ENCODE measurements at regions not wholly inside any gene's neighbourhood (a gene's known extent, or its start where the extent isn't known, plus 50 kb on each side); places are given as distances from the start of the nearest gene placed in this dataset.

DNA sequence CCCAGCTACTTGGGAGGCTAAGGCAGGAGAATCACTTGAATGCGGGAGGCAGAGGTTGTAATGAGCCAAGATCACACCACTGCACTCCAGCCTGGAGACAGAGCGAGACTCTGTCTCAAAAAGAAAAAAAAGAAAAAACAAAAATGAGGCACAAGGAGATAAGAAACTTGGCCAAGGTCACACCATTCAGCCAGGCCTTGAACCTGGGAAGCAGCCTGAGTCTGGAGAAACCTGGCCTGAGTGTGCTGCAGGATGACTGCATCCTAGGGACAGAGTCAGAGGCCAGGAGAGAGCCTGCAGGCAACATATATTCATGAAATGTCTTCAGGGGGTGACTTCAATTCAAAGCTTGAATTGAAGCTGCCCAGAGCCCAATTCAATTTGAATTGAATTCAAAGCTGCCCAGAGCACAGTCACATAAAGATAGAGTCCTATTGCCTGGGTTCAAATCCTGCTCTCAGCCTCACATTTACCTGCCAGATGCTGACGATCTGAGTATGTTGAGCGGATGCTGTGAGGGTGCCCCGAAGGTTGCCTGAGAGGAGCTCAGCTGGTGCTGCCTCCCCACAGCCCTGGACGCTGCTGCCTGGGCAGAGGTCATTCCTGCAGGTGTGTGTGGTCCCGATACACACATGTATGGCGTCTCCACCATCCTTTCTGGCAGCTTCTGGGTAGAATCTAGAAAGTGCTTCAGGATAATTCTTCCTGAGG, 307.7 kb downstream of the AJAP1 start:
- no peaks in the 10 kb centered on the region for H4K20me1 ChIP-seq (ENCODE audit: insufficient read depth)
- no peaks in the 10 kb centered on the region for H3K79me2 ChIP-seq (replicated peaks; ENCODE audit: insufficient read depth, low read length)
- H2AFZ ChIP-seq (ENCODE audit: low read depth, low read length), result no peak overlapping the region
- no peaks in the 10 kb centered on the region for H3F3A ChIP-seq (ENCODE audit: insufficient read depth, low read length, poor library complexity, severe bottlenecking)
- no peak overlapping the region for H3K4me2 ChIP-seq (ENCODE audit: low read length)
- H3K27me3 ChIP-seq (ENCODE audit: insufficient read depth, low read depth, low read length), result no peaks in the 10 kb centered on the region
- TF ChIP-seq POLR2AphosphoS5 (IDR thresholded peaks at IDR 0.05), result no peak
- TF ChIP-seq SMC3 (conservative IDR thresholded peaks at IDR 0.05; ENCODE audit: poor library complexity), result no peak
- no peak for TF ChIP-seq EP300 (conservative IDR thresholded peaks at IDR 0.05; ENCODE audit: poor library complexity, severe bottlenecking)
- TF ChIP-seq, protein P1, sequence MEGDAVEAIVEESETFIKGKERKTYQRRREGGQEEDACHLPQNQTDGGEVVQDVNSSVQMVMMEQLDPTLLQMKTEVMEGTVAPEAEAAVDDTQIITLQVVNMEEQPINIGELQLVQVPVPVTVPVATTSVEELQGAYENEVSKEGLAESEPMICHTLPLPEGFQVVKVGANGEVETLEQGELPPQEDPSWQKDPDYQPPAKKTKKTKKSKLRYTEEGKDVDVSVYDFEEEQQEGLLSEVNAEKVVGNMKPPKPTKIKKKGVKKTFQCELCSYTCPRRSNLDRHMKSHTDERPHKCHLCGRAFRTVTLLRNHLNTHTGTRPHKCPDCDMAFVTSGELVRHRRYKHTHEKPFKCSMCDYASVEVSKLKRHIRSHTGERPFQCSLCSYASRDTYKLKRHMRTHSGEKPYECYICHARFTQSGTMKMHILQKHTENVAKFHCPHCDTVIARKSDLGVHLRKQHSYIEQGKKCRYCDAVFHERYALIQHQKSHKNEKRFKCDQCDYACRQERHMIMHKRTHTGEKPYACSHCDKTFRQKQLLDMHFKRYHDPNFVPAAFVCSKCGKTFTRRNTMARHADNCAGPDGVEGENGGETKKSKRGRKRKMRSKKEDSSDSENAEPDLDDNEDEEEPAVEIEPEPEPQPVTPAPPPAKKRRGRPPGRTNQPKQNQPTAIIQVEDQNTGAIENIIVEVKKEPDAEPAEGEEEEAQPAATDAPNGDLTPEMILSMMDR (IDR thresholded peaks at IDR 0.05; ENCODE audit: poor library complexity, severe bottlenecking), result no peak
- no peak for TF ChIP-seq MXI1 (conservative IDR thresholded peaks at IDR 0.05; ENCODE audit: poor library complexity, severe bottlenecking)
- TF ChIP-seq RAD21 (conservative IDR thresholded peaks at IDR 0.05), result no peak
- TF ChIP-seq, protein P2, sequence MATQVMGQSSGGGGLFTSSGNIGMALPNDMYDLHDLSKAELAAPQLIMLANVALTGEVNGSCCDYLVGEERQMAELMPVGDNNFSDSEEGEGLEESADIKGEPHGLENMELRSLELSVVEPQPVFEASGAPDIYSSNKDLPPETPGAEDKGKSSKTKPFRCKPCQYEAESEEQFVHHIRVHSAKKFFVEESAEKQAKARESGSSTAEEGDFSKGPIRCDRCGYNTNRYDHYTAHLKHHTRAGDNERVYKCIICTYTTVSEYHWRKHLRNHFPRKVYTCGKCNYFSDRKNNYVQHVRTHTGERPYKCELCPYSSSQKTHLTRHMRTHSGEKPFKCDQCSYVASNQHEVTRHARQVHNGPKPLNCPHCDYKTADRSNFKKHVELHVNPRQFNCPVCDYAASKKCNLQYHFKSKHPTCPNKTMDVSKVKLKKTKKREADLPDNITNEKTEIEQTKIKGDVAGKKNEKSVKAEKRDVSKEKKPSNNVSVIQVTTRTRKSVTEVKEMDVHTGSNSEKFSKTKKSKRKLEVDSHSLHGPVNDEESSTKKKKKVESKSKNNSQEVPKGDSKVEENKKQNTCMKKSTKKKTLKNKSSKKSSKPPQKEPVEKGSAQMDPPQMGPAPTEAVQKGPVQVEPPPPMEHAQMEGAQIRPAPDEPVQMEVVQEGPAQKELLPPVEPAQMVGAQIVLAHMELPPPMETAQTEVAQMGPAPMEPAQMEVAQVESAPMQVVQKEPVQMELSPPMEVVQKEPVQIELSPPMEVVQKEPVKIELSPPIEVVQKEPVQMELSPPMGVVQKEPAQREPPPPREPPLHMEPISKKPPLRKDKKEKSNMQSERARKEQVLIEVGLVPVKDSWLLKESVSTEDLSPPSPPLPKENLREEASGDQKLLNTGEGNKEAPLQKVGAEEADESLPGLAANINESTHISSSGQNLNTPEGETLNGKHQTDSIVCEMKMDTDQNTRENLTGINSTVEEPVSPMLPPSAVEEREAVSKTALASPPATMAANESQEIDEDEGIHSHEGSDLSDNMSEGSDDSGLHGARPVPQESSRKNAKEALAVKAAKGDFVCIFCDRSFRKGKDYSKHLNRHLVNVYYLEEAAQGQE (IDR thresholded peaks at IDR 0.05; ENCODE audit: borderline replicate concordance), result no peak
- TF ChIP-seq TAF1 (IDR thresholded peaks at IDR 0.05; ENCODE audit: low read depth), result no peak
- no peak for TF ChIP-seq EZH2 (IDR thresholded peaks at IDR 0.05; ENCODE audit: borderline replicate concordance, insufficient read depth, low read length, poor library complexity, severe bottlenecking)
- H3K4me3 ChIP-seq (ENCODE audit: low read length), result no peak overlapping the region
- no peaks in the 10 kb centered on the region for H3K9me3 ChIP-seq (ENCODE audit: low read length)
- H3K27ac ChIP-seq (ENCODE audit: low read length), result no peak overlapping the region
- no peak overlapping the region for H3K9ac ChIP-seq (ENCODE audit: low read length)
- H3K36me3 ChIP-seq (ENCODE audit: insufficient read depth, low read length), result no peaks in the 10 kb centered on the region
- H3K9me2 ChIP-seq (ENCODE audit: insufficient read depth, low read length), result no peaks in the 10 kb centered on the region

DNA sequence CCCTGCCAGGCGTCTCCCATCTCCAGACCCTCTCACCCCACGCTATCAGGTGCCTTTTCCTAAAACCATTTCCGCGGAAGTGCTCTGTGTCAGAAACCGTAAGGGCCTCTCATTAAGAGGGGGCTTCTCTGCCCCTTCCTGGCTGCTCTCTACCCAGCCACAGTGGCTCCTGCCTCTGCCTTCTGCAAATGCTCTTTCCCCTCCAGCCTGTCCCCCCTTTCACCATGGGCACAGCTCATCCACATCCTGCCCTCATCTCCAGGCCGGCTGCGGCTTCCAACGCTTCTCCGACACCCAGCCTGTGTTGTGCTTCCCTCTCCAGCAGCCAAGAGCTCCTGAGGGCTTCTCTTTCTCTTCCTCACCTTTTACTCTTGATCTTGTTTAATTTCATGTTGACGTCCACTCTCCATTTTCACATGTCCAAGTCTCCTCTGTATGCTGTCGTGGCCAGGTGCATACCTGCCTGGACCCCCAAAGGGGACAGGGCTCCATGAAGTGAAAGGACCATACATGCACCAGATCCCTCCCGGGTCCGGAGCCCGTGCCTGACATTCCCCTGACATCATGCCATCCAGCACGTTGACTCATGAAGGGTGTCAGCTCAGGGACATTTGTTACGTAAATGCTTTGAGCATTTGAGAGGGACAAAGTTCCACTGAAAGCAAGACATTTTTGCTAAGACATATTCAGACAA, 306.5 kb downstream of the AJAP1 start:
- Histone ChIP-seq H3K9ac (ENCODE audit: low read length) (no peak overlapping the region), H4K20me1 (ENCODE audit: insufficient read depth) (no peaks in the 10 kb centered on the region), H2AFZ (ENCODE audit: low read depth, low read length) (no peak overlapping the region), H3K36me3 (ENCODE audit: insufficient read depth, low read length) (no peaks in the 10 kb centered on the region), H3K9me3 (ENCODE audit: low read length) (no peaks in the 10 kb centered on the region), H3K79me2 (replicated peaks; ENCODE audit: insufficient read depth, low read length) (no peaks in the 10 kb centered on the region), H3K27me3 (ENCODE audit: insufficient read depth, low read depth, low read length) (no peaks in the 10 kb centered on the region), H3K27ac (ENCODE audit: low read length) (no peak overlapping the region), H3F3A (ENCODE audit: insufficient read depth, low read length, poor library complexity, severe bottlenecking) (no peaks in the 10 kb centered on the region), H3K4me2 (ENCODE audit: low read length) (no peak overlapping the region), H3K9me2 (ENCODE audit: insufficient read depth, low read length) (no peaks in the 10 kb centered on the region), H3K4me3 (ENCODE audit: low read length) (no peak overlapping the region)
- TF ChIP-seq TAF1 (IDR thresholded peaks at IDR 0.05; ENCODE audit: low read depth) (no peak), RAD21 (conservative IDR thresholded peaks at IDR 0.05) (no peak), POLR2AphosphoS5 (IDR thresholded peaks at IDR 0.05) (no peak), EZH2 (IDR thresholded peaks at IDR 0.05; ENCODE audit: borderline replicate concordance, insufficient read depth, low read length, poor library complexity, severe bottlenecking) (no peak), SMC3 (conservative IDR thresholded peaks at IDR 0.05; ENCODE audit: poor library complexity) (no peak), EP300 (conservative IDR thresholded peaks at IDR 0.05; ENCODE audit: poor library complexity, severe bottlenecking) (no peak), MXI1 (conservative IDR thresholded peaks at IDR 0.05; ENCODE audit: poor library complexity, severe bottlenecking) (no peak)
- TF ChIP-seq, protein P1 (IDR thresholded peaks at IDR 0.05; ENCODE audit: poor library complexity, severe bottlenecking), result no peak
- TF ChIP-seq, protein P2 (IDR thresholded peaks at IDR 0.05; ENCODE audit: borderline replicate concordance), result no peak
